ENCODE measurements at regions not wholly inside any gene's neighbourhood (a gene's known extent, or its start where the extent isn't known, plus 50 kb on each side); places are given as distances from the start of the nearest gene placed in this dataset.

DNA sequence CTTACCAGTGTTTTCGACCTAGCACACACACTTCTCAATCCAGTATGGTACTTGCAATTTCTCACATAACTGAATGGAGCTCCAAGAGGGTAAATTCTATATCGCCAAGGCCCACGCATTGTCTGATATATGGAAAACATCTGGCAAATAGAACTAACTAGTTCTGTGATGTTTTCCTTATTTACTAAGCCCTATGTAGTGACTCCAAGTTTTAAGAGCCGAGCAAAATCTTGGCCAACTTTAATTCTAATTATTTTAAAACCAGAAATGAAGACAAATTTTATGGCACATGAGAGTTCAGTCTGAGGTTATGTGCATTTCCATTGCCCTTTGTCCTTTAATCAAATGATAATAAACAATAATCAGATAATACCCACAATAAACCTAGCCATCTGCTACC is 1119.7 kb upstream of the CNTNAP5 start:
- H3K9ac ChIP-seq (ENCODE audit: low read depth, low read length): no peak overlapping the region
- H3K9me3 ChIP-seq (ENCODE audit: control insufficient read depth, insufficient read depth, low read length): no peaks in the 10 kb centered on the region
- H3K4me1 ChIP-seq (ENCODE audit: control insufficient read depth, insufficient read depth, low read length): no peaks in the 10 kb centered on the region
- no peaks in the 10 kb centered on the region for H3K27me3 ChIP-seq (ENCODE audit: control insufficient read depth, insufficient read depth, low read length)
- H3K4me3 ChIP-seq (ENCODE audit: low read depth, low read length): no peak overlapping the region
- H3K36me3 ChIP-seq (ENCODE audit: control insufficient read depth, insufficient read depth, low read length): no peaks in the 10 kb centered on the region

DNA sequence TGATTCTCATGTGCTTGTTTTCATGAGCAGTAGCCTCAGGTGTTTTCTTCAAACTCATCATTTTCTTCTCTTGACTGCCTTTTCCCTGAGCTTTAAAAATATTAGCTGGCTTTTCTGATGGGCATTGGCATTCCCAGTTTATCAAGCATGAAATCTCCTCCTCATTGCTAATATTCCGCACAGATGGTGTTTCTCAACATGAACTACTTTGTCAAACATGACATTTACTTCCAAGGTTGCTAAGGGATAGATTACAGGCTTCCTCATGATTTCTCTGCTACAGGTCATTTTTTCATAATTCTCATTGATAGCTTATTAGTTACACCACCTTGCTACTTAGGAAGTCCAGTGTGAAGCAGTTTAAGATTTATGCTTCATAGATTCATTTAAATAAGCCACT is 1116.9 kb upstream of the CNTNAP5 start:
- Histone ChIP-seq H3K9ac (ENCODE audit: low read depth, low read length) (no peak overlapping the region), H3K4me3 (ENCODE audit: low read depth, low read length) (no peak overlapping the region), H3K4me1 (ENCODE audit: control insufficient read depth, insufficient read depth, low read length) (no peaks in the 10 kb centered on the region), H3K9me3 (ENCODE audit: control insufficient read depth, insufficient read depth, low read length) (no peaks in the 10 kb centered on the region), H3K36me3 (ENCODE audit: control insufficient read depth, insufficient read depth, low read length) (no peaks in the 10 kb centered on the region), H3K27me3 (ENCODE audit: control insufficient read depth, insufficient read depth, low read length) (no peaks in the 10 kb centered on the region)

DNA sequence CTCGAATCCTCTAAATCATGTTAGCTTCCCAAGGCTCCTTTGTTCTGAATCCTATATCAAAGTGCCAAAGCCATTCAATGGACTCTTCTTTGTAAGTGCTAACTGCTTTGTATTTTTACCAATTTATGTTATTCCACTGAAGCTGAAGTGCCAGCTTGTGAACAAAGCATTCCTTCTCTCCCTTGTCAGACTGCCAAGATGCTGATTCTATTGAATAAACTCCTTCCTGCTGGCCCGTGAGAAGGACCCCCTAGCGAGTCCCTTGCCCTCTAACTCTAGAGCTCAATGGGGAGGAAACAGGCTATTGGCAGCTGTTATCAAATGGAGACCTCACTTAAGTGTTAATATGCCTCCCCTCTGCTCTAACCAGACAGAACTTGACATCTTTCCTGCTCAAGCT is 1097.9 kb upstream of the CNTNAP5 start:
- no peak overlapping the region for H3K9ac ChIP-seq (ENCODE audit: low read depth, low read length)
- H3K4me1 ChIP-seq (ENCODE audit: control insufficient read depth, insufficient read depth, low read length): peaks cover 3% of the 10 kb centered on the region

DNA sequence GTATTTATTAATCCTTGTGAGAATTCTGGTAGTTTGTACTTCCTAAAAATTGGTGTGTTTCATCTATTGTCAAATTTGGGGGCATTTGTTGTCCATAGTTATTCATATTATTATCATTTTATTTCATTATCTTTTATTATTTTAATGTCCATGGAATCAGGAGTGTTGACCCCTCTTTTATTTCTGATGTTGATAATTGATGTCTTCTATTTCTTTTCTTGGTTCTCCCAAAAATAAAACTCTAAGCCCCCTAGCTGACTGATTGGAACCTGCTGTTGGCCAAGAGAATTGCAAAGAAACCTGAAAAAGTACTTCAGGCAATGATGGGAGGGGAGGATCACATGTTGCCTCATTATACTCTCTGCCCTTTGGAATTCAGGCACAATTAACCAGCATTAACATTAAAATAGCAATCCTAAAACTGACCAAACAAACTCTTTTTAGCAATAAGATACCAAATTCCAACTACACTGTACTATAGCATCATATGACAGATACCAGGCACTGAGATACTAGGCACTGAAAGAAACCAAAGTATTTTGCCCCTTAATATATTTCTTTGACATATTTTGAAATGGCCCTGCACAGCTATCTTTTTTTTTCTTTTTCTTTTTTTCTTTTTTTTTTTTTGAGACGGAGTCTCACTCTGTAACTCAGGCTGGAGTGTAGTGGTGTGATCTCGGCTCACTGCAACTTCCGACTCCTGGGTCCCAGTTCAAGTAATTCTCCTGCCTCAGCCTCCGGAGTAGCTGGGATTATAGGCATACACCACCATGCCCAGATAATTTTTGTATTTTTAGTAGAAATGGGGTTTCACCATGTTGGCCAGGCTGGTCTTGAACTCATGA is 1097.2 kb upstream of the CNTNAP5 start:
- Histone ChIP-seq H3K4me1 (ENCODE audit: control insufficient read depth, insufficient read depth, low read length) (peaks cover 3% of the 10 kb centered on the region), H3K4me3 (ENCODE audit: low read depth, low read length) (no peak overlapping the region), H3K27me3 (ENCODE audit: control insufficient read depth, insufficient read depth, low read length) (no peaks in the 10 kb centered on the region), H3K36me3 (ENCODE audit: control insufficient read depth, insufficient read depth, low read length) (no peaks in the 10 kb centered on the region), H3K9me3 (ENCODE audit: control insufficient read depth, insufficient read depth, low read length) (peaks cover 8% of the 10 kb centered on the region), H3K9ac (ENCODE audit: low read depth, low read length) (no peak overlapping the region)

More for the DNA sequence above, 1097.9 kb upstream of the CNTNAP5 start:
- H3K36me3 ChIP-seq (ENCODE audit: control insufficient read depth, insufficient read depth, low read length): no peaks in the 10 kb centered on the region
- H3K4me3 ChIP-seq (ENCODE audit: low read depth, low read length): no peak overlapping the region
- no peaks in the 10 kb centered on the region for H3K27me3 ChIP-seq (ENCODE audit: control insufficient read depth, insufficient read depth, low read length)
- peaks cover 8% of the 10 kb centered on the region for H3K9me3 ChIP-seq (ENCODE audit: control insufficient read depth, insufficient read depth, low read length)

DNA sequence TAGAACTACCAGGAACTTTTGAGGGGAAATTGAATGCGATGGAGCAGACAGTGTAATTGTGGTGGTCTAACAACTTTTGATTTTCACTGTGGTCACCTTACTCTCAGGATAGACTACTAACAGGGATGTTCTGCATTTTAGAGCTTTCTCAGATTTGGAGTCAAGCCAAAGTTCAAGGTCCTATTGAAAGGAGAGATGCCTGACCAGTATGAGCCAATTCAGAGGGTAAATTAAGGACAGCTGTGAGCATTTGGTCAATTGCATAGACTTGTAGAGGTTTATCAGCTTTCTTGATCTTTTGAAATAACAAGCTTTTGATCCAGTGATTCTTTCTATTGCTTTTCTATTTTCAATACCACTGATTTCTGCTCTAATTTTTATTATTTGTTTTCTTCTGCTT is 1095.7 kb upstream of the CNTNAP5 start:
- Histone ChIP-seq H3K4me3 (ENCODE audit: low read depth, low read length) (no peak overlapping the region), H3K4me1 (ENCODE audit: control insufficient read depth, insufficient read depth, low read length) (peaks cover 3% of the 10 kb centered on the region), H3K27me3 (ENCODE audit: control insufficient read depth, insufficient read depth, low read length) (no peaks in the 10 kb centered on the region), H3K9ac (ENCODE audit: low read depth, low read length) (no peak overlapping the region), H3K9me3 (ENCODE audit: control insufficient read depth, insufficient read depth, low read length) (peaks cover 8% of the 10 kb centered on the region), H3K36me3 (ENCODE audit: control insufficient read depth, insufficient read depth, low read length) (no peaks in the 10 kb centered on the region)

DNA sequence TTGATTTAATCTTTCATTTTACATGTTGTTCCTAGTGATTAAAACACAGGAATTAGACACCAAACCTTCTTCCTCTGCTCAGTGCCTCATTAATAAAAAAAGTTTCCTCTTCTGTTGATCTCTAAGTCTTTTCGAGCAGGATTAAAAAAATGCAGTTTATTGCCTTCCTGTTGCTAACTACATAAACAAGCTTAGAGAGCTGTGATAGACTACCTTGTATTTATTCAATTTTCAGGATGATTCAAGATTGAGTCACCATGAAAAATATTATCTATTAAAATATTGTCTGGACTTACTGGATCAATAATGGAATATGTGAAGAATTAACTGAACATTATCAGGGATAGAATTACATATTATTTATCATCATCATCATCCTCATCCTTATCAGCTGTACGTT is 1089.6 kb upstream of the CNTNAP5 start:
- H3K9ac ChIP-seq (ENCODE audit: low read depth, low read length): no peak overlapping the region
- H3K4me1 ChIP-seq (ENCODE audit: control insufficient read depth, insufficient read depth, low read length): no peaks in the 10 kb centered on the region

DNA sequence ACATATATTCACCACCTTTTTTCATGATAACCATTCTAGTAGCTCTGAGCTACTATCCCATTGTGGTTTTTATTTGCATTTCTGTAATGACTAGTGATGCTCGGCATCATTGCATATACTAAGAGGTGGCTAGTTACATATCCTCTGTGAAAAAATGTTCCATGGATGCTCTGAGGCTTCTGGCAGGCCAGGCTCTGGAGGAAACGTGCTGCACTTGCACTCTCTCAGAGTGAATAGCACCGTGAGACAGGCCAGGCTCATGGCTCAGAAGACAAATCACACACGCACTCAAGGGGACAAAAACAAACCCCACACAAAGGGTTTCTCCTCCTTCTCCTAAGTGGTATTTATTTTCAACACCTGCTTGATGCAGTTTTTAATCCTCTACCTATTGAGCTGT is 1085.3 kb upstream of the CNTNAP5 start:
- no peak overlapping the region for H3K4me3 ChIP-seq (ENCODE audit: low read depth, low read length)
- no peaks in the 10 kb centered on the region for H3K27me3 ChIP-seq (ENCODE audit: control insufficient read depth, insufficient read depth, low read length)
- H3K9me3 ChIP-seq (ENCODE audit: control insufficient read depth, insufficient read depth, low read length): no peaks in the 10 kb centered on the region
- H3K9ac ChIP-seq (ENCODE audit: low read depth, low read length): no peak overlapping the region
- no peaks in the 10 kb centered on the region for H3K4me1 ChIP-seq (ENCODE audit: control insufficient read depth, insufficient read depth, low read length)
- no peaks in the 10 kb centered on the region for H3K36me3 ChIP-seq (ENCODE audit: control insufficient read depth, insufficient read depth, low read length)

More for the DNA sequence above, 1089.6 kb upstream of the CNTNAP5 start:
- Histone ChIP-seq H3K9me3 (ENCODE audit: control insufficient read depth, insufficient read depth, low read length) (no peaks in the 10 kb centered on the region), H3K36me3 (ENCODE audit: control insufficient read depth, insufficient read depth, low read length) (no peaks in the 10 kb centered on the region), H3K27me3 (ENCODE audit: control insufficient read depth, insufficient read depth, low read length) (no peaks in the 10 kb centered on the region), H3K4me3 (ENCODE audit: low read depth, low read length) (no peak overlapping the region)

DNA sequence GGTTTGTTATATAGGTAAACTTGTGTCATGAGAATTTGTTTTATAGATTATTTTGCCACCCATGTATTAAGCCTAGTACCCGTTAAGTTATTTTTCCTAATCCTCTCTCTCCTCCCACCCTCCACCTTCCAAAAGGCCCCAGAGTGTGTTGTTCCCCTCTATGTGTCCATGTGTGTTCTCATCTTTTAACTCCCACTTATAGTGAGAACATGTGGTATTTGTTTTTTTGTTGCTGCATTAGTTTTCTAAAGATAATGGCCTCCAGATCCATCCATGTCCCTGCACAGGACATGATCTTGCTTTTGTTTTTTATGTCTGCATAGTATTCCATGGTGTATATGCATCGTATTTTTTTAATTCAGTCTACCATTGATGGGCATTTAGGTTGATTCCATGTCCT is 1075.6 kb upstream of the CNTNAP5 start:
- H3K27me3 ChIP-seq (ENCODE audit: control insufficient read depth, insufficient read depth, low read length): no peaks in the 10 kb centered on the region
- H3K4me1 ChIP-seq (ENCODE audit: control insufficient read depth, insufficient read depth, low read length): no peaks in the 10 kb centered on the region
- no peaks in the 10 kb centered on the region for H3K36me3 ChIP-seq (ENCODE audit: control insufficient read depth, insufficient read depth, low read length)
- no peaks in the 10 kb centered on the region for H3K9me3 ChIP-seq (ENCODE audit: control insufficient read depth, insufficient read depth, low read length)
- H3K4me3 ChIP-seq (ENCODE audit: low read depth, low read length): no peak overlapping the region
- H3K9ac ChIP-seq (ENCODE audit: low read depth, low read length): no peak overlapping the region

DNA sequence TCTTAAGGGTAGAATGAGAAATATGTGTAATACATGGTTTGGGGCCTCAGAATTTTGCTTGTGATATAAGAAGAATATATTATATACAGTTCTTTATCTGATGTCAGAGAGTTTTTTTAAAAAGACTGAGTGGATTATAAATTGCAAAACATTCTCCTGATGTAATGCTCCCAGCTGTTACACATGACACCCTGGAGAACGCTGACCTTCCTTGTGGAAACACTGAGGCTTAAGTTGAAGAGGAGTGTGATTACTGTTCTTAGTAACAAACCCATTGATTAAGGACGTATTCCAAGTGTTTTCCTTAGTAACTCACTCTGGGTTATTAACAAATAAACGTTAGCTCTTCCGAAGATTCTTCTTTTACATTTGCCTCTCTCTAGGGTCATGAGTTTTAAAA is 1069.3 kb upstream of the CNTNAP5 start:
- H3K27me3 ChIP-seq (ENCODE audit: control insufficient read depth, insufficient read depth, low read length): no peaks in the 10 kb centered on the region
- H3K9me3 ChIP-seq (ENCODE audit: control insufficient read depth, insufficient read depth, low read length): no peaks in the 10 kb centered on the region
- H3K4me3 ChIP-seq (ENCODE audit: low read depth, low read length): no peak overlapping the region
- H3K36me3 ChIP-seq (ENCODE audit: control insufficient read depth, insufficient read depth, low read length): no peaks in the 10 kb centered on the region
- no peak overlapping the region for H3K9ac ChIP-seq (ENCODE audit: low read depth, low read length)
- H3K4me1 ChIP-seq (ENCODE audit: control insufficient read depth, insufficient read depth, low read length): no peaks in the 10 kb centered on the region

DNA sequence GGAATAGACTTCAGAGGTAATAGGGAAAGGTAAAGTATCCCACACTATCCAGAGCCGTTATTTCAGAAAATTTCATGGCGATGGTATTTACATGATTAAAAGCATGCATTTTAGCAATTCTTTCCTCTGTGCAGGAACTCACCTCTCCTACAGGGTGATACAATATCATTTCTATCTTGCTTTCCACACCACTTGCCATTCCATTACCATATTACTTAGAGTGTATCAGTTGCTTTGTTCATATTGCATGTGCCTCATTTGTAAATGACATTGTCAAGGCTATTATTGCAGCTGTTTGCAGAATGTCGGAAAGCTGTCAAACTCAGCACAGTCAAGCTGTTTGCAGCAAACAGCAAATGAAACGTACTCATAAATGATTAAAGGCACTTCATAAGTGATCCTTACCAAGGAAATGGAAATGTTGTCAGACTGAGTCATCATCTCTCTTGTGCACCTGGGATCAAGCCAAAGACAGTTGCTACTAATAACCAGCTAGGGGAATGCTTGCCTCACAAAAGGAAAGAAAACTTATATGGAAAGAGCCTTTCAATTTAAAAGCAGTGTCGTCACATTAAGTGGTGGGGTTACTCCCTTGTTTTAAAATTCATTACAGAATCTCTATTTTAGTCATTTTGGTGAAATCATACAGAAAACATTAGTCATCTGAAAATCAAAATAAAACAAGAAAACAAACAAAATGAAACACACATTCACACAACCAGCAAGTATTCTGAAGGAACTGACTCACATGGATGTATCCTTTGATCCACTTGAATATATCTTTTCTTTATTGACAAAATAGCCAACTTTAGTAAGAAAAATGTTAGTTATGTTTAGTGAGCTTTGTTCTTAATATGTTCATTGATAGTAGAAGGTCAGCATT is 1064.1 kb upstream of the CNTNAP5 start:
- no peak overlapping the region for H3K9ac ChIP-seq (ENCODE audit: low read depth, low read length)
- H3K36me3 ChIP-seq (ENCODE audit: control insufficient read depth, insufficient read depth, low read length): no peaks in the 10 kb centered on the region
- no peak overlapping the region for H3K4me3 ChIP-seq (ENCODE audit: low read depth, low read length)
- no peaks in the 10 kb centered on the region for H3K9me3 ChIP-seq (ENCODE audit: control insufficient read depth, insufficient read depth, low read length)
- H3K27me3 ChIP-seq (ENCODE audit: control insufficient read depth, insufficient read depth, low read length): no peaks in the 10 kb centered on the region
- no peaks in the 10 kb centered on the region for H3K4me1 ChIP-seq (ENCODE audit: control insufficient read depth, insufficient read depth, low read length)

DNA sequence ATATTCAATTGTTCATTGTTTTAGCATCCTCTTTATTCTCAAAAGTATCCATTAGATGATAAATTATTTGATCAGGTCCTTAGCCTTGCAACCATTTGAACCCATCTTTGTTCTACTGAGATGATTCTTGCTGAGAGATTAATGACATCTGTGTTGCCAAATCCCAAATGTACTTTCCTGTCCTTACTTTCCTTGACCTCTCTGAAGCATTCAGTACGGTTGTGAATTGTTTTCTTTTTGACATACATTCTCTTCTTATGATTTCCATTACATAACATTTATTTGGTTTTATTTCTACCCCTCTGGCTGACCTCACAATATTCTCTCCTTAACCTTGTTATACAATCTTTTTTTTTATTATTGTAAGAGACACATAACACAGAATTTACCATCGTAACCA is 1058.6 kb upstream of the CNTNAP5 start:
- no peaks in the 10 kb centered on the region for H3K4me1 ChIP-seq (ENCODE audit: control insufficient read depth, insufficient read depth, low read length)
- no peaks in the 10 kb centered on the region for H3K36me3 ChIP-seq (ENCODE audit: control insufficient read depth, insufficient read depth, low read length)
- no peaks in the 10 kb centered on the region for H3K27me3 ChIP-seq (ENCODE audit: control insufficient read depth, insufficient read depth, low read length)
- H3K9me3 ChIP-seq (ENCODE audit: control insufficient read depth, insufficient read depth, low read length): no peaks in the 10 kb centered on the region
- no peak overlapping the region for H3K9ac ChIP-seq (ENCODE audit: low read depth, low read length)
- H3K4me3 ChIP-seq (ENCODE audit: low read depth, low read length): no peak overlapping the region

DNA sequence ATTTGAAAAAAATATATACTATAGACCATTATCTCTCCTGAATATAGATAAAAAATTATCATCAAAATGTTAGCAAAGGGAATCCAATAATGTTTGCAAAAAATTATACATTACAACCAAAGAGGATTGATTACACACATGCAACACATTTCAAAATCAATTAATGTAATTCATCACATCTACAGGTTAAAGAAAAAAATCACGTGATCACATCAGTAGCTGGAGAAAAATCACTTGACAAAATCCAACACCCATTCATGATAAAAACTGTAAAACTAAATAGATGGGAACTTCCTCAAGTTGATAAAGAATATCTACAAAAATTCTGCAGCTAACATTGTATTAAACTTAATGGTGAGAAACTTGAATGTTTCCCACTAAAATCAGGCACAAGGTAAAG is 1047.5 kb upstream of the CNTNAP5 start:
- Histone ChIP-seq H3K9ac (ENCODE audit: low read depth, low read length) (no peak overlapping the region), H3K36me3 (ENCODE audit: control insufficient read depth, insufficient read depth, low read length) (no peaks in the 10 kb centered on the region), H3K4me3 (ENCODE audit: low read depth, low read length) (no peak overlapping the region), H3K4me1 (ENCODE audit: control insufficient read depth, insufficient read depth, low read length) (no peaks in the 10 kb centered on the region), H3K9me3 (ENCODE audit: control insufficient read depth, insufficient read depth, low read length) (no peaks in the 10 kb centered on the region), H3K27me3 (ENCODE audit: control insufficient read depth, insufficient read depth, low read length) (no peaks in the 10 kb centered on the region)

All from iPS-15b (cell line).